ENCODE measurements at regions not wholly inside any gene's neighbourhood (a gene's known extent, or its start where the extent isn't known, plus 50 kb on each side); places are given as distances from the start of the nearest gene placed in this dataset.
"Not testable (repeated sequence)": the region's sequence is repeated elsewhere in the genome, so short reads cannot be mapped to it uniquely, and the experiment has no call there.

GRCh38 chr7:156386097-156386496 lies 254.5 kb upstream of the RNF32 start:
- DNase-seq (ENCODE audit: low read depth in 3 of 3, low spot score in 1 of 3) = no peak

- DNase-seq (ENCODE audit: low read depth in 3 of 3, low spot score in 1 of 3) = no peak
These were observed 255.9 kb upstream of the RNF32 start for GRCh38 chr7:156384706-156385105.

GRCh38 chr7:156383526-156383925 lies 257.0 kb upstream of the RNF32 start:
- no peak for DNase-seq (ENCODE audit: low read depth in 3 of 3, low spot score in 1 of 3)

- no peak for DNase-seq (ENCODE audit: low read depth in 3 of 3, low spot score in 1 of 3)
These were observed 260.3 kb upstream of the RNF32 start for GRCh38 chr7:156380261-156380660.

- DNase-seq (ENCODE audit: low read depth in 3 of 3, low spot score in 1 of 3) = no peak
These were observed 261.1 kb upstream of the RNF32 start for GRCh38 chr7:156379324-156380070.

- DNase-seq (ENCODE audit: low read depth in 3 of 3, low spot score in 1 of 3) = no peak
These were observed 261.8 kb upstream of the RNF32 start for GRCh38 chr7:156378806-156379205.

GRCh38 chr7:156376317-156376716 lies 264.3 kb upstream of the RNF32 start:
- no peak for DNase-seq (ENCODE audit: low read depth in 3 of 3, low spot score in 1 of 3)

- no peak for DNase-seq (ENCODE audit: low read depth in 3 of 3, low spot score in 1 of 3)
These were observed 266.2 kb upstream of the RNF32 start for GRCh38 chr7:156374335-156374734.

GRCh38 chr7:156369929-156370328 lies 270.6 kb upstream of the RNF32 start:
- DNase-seq (ENCODE audit: low read depth in 3 of 3, low spot score in 1 of 3) = not testable (repeated sequence)

- no peak for DNase-seq (ENCODE audit: low read depth in 3 of 3, low spot score in 1 of 3)
These were observed 272.3 kb upstream of the RNF32 start for GRCh38 chr7:156368053-156368843.

GRCh38 chr7:156363751-156364150 lies 276.8 kb upstream of the RNF32 start:
- no peak for DNase-seq (ENCODE audit: low read depth in 3 of 3, low spot score in 1 of 3)

GRCh38 chr7:156360835-156361234 lies 279.7 kb upstream of the RNF32 start:
- DNase-seq (ENCODE audit: low read depth in 3 of 3, low spot score in 1 of 3) = no peak

- DNase-seq (ENCODE audit: low read depth in 3 of 3, low spot score in 1 of 3) = no peak
These were observed 284.0 kb upstream of the RNF32 start for GRCh38 chr7:156356551-156356950.

GRCh38 chr7:156353352-156353751 lies 287.2 kb upstream of the RNF32 start:
- no peak for DNase-seq (ENCODE audit: low read depth in 3 of 3, low spot score in 1 of 3)

GRCh38 chr7:156347703-156348248 lies 292.8 kb upstream of the RNF32 start:
- not testable (repeated sequence) for DNase-seq (ENCODE audit: low read depth in 3 of 3, low spot score in 1 of 3)

GRCh38 chr7:156347132-156347531 lies 293.4 kb upstream of the RNF32 start:
- no peak for DNase-seq (ENCODE audit: low read depth in 3 of 3, low spot score in 1 of 3)

GRCh38 chr7:156344595-156344994 lies 296.0 kb upstream of the RNF32 start:
- DNase-seq (ENCODE audit: low read depth in 3 of 3, low spot score in 1 of 3) = no peak

- no peak for DNase-seq (ENCODE audit: low read depth in 3 of 3, low spot score in 1 of 3)
These were observed 305.9 kb upstream of the RNF32 start for GRCh38 chr7:156334636-156335035.

- DNase-seq (ENCODE audit: low read depth in 3 of 3, low spot score in 1 of 3) = no peak
These were observed 312.7 kb upstream of the RNF32 start for GRCh38 chr7:156327916-156328315.

GRCh38 chr7:156327474-156327873 lies 313.1 kb upstream of the RNF32 start:
- DNase-seq (ENCODE audit: low read depth in 3 of 3, low spot score in 1 of 3) = no peak

- DNase-seq (ENCODE audit: low read depth in 3 of 3, low spot score in 1 of 3) = no peak
These were observed 316.4 kb upstream of the RNF32 start for GRCh38 chr7:156324201-156324600.

GRCh38 chr7:156321430-156321829 lies 319.1 kb upstream of the RNF32 start:
- not testable (repeated sequence) for DNase-seq (ENCODE audit: low read depth in 3 of 3, low spot score in 1 of 3)

Measured in stimulated activated CD4-positive, alpha-beta T cell treated with anti-CD3 and anti-CD28 coated beads, TNF-alpha, amount 100 ng/mL, for 1 hour (primary cell).